ENCODE measurements at regions not wholly inside any gene's neighbourhood (a gene's known extent, or its start where the extent isn't known, plus 50 kb on each side); places are given as distances from the start of the nearest gene placed in this dataset.

DNA sequence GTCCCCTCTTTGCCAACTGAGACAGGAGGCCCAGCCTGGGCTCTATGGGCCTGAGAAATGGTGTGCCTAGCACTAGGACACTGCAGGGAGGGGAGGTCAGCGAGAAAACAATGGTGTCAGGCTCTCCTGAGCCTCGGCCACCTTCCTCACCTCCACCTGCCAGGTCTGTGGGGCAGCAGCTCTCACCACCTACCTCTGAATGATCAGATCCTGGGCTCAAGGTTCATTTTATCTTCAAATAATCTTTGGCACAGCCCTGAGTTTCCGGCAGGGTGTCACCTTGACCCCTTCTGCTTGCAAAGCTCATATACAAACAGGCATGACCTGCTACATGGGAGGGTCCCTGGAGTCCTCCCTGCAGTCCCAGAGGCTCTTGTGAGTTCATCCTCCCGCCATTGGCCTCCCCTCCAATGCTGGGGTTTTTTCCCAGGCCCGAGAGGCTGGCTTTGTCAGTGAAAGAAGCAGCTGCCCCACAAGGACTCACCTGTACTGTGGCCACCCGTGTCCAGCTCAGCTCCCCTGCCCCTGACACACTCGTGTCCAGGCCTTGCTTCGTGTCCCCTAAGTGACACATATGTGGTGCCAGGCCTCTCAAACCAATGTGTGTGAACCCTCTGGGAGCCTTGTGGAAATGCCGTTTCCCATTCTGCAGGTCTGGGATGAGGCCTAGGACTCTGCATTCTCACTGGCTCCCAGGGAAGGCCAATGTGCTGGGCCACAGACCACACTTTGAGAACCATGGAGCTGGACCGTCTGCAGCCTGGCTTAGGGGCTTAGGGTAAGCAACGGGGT lies 176.8 kb upstream of the CIBAR2 start (continued):
- TF ChIP-seq, protein P1, sequence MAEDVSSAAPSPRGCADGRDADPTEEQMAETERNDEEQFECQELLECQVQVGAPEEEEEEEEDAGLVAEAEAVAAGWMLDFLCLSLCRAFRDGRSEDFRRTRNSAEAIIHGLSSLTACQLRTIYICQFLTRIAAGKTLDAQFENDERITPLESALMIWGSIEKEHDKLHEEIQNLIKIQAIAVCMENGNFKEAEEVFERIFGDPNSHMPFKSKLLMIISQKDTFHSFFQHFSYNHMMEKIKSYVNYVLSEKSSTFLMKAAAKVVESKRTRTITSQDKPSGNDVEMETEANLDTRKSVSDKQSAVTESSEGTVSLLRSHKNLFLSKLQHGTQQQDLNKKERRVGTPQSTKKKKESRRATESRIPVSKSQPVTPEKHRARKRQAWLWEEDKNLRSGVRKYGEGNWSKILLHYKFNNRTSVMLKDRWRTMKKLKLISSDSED (CRISPR knock-in tag; IDR thresholded peaks at IDR 0.05): no peak
- TF ChIP-seq, protein P2, sequence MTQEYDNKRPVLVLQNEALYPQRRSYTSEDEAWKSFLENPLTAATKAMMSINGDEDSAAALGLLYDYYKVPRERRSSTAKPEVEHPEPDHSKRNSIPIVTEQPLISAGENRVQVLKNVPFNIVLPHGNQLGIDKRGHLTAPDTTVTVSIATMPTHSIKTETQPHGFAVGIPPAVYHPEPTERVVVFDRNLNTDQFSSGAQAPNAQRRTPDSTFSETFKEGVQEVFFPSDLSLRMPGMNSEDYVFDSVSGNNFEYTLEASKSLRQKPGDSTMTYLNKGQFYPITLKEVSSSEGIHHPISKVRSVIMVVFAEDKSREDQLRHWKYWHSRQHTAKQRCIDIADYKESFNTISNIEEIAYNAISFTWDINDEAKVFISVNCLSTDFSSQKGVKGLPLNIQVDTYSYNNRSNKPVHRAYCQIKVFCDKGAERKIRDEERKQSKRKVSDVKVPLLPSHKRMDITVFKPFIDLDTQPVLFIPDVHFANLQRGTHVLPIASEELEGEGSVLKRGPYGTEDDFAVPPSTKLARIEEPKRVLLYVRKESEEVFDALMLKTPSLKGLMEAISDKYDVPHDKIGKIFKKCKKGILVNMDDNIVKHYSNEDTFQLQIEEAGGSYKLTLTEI (CRISPR knock-in tag; conservative IDR thresholded peaks at IDR 0.05): no peak
- TF ChIP-seq, protein P3, sequence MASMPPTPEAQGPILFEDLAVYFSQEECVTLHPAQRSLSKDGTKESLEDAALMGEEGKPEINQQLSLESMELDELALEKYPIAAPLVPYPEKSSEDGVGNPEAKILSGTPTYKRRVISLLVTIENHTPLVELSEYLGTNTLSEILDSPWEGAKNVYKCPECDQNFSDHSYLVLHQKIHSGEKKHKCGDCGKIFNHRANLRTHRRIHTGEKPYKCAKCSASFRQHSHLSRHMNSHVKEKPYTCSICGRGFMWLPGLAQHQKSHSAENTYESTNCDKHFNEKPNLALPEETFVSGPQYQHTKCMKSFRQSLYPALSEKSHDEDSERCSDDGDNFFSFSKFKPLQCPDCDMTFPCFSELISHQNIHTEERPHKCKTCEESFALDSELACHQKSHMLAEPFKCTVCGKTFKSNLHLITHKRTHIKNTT (CRISPR knock-in tag; IDR thresholded peaks at IDR 0.05): no peak
- TF ChIP-seq ZNF776 (CRISPR knock-in tag; IDR thresholded peaks at IDR 0.05) (peak; percentile 37; the same call in 1 of the 2 replicates), KDM6A (CRISPR knock-in tag; IDR thresholded peaks at IDR 0.05; ENCODE audit: low read depth) (peak; percentile 81), ZBTB21 (CRISPR knock-in tag; IDR thresholded peaks at IDR 0.05) (no peak), SNAI1 (CRISPR knock-in tag; IDR thresholded peaks at IDR 0.05; ENCODE audit: borderline replicate concordance) (peak; percentile 81; the same call in 1 of the 2 replicates), TOPORS (CRISPR knock-in tag; IDR thresholded peaks at IDR 0.05) (no peak), ZSCAN20 (CRISPR knock-in tag; IDR thresholded peaks at IDR 0.05; ENCODE audit: borderline replicate concordance) (no peak), ZNF251 (CRISPR knock-in tag; IDR thresholded peaks at IDR 0.05) (no peak), ATM (IDR thresholded peaks at IDR 0.05; ENCODE audit: borderline replicate concordance) (no peak), SMARCE1 (IDR thresholded peaks at IDR 0.05; ENCODE audit: borderline replicate concordance) (no peak)
- TF ChIP-seq, protein P4, sequence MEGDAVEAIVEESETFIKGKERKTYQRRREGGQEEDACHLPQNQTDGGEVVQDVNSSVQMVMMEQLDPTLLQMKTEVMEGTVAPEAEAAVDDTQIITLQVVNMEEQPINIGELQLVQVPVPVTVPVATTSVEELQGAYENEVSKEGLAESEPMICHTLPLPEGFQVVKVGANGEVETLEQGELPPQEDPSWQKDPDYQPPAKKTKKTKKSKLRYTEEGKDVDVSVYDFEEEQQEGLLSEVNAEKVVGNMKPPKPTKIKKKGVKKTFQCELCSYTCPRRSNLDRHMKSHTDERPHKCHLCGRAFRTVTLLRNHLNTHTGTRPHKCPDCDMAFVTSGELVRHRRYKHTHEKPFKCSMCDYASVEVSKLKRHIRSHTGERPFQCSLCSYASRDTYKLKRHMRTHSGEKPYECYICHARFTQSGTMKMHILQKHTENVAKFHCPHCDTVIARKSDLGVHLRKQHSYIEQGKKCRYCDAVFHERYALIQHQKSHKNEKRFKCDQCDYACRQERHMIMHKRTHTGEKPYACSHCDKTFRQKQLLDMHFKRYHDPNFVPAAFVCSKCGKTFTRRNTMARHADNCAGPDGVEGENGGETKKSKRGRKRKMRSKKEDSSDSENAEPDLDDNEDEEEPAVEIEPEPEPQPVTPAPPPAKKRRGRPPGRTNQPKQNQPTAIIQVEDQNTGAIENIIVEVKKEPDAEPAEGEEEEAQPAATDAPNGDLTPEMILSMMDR (CRISPR knock-in tag; IDR thresholded peaks at IDR 0.05): 0 out of 2 replicates have a peak, but pooled peaks have one; percentile 16
- TF ChIP-seq, protein P5, sequence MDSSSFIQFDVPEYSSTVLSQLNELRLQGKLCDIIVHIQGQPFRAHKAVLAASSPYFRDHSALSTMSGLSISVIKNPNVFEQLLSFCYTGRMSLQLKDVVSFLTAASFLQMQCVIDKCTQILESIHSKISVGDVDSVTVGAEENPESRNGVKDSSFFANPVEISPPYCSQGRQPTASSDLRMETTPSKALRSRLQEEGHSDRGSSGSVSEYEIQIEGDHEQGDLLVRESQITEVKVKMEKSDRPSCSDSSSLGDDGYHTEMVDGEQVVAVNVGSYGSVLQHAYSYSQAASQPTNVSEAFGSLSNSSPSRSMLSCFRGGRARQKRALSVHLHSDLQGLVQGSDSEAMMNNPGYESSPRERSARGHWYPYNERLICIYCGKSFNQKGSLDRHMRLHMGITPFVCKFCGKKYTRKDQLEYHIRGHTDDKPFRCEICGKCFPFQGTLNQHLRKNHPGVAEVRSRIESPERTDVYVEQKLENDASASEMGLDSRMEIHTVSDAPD (CRISPR knock-in tag; IDR thresholded peaks at IDR 0.05): no peak
- TF ChIP-seq, protein P6, sequence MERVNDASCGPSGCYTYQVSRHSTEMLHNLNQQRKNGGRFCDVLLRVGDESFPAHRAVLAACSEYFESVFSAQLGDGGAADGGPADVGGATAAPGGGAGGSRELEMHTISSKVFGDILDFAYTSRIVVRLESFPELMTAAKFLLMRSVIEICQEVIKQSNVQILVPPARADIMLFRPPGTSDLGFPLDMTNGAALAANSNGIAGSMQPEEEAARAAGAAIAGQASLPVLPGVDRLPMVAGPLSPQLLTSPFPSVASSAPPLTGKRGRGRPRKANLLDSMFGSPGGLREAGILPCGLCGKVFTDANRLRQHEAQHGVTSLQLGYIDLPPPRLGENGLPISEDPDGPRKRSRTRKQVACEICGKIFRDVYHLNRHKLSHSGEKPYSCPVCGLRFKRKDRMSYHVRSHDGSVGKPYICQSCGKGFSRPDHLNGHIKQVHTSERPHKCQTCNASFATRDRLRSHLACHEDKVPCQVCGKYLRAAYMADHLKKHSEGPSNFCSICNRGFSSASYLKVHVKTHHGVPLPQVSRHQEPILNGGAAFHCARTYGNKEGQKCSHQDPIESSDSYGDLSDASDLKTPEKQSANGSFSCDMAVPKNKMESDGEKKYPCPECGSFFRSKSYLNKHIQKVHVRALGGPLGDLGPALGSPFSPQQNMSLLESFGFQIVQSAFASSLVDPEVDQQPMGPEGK (CRISPR knock-in tag; IDR thresholded peaks at IDR 0.05): peak; percentile 94
